Bronchial epithelial cell (primary cell): ENCODE measurements at regions not wholly inside any gene's neighbourhood (a gene's known extent, or its start where the extent isn't known, plus 50 kb on each side); places are given as distances from the start of the nearest gene placed in this dataset.

Experiments used
- DNase-seq: peaks from one replicate; pipeline ENCODE4 v3.0.0-alpha.2; 2010; ENCODE audit warnings: low read depth
- FAIRE-seq: peaks from 2 replicates; lab custom pipeline; 2011; peaks lifted over from hg19 to GRCh38; lab: Jason Lieb, UNC
- H3K27me3 ChIP-seq: 2 replicates; pipeline ENCODE4 v1.5.1; 2011; ENCODE audit warnings: low read length; ENCODE audit not compliant: control insufficient read depth, insufficient read depth
- H3K36me3 ChIP-seq: 2 replicates; pipeline ENCODE4 v1.5.1; 2011; ENCODE audit warnings: low read length; ENCODE audit not compliant: control insufficient read depth, insufficient read depth
- H3K4me3 ChIP-seq: 2 replicates; pipeline ENCODE4 v1.5.1; 2011; ENCODE audit warnings: mild to moderate bottlenecking, low read depth, low read length, control low read depth
- CTCF ChIP-seq: IDR thresholded peaks from 2 replicates; pipeline ENCODE4 v1.5.1; 2011; ENCODE audit warnings: mild to moderate bottlenecking, moderate library complexity, low read length, control low read depth, inconsistent platforms; ENCODE audit not compliant: insufficient read depth, severe bottlenecking

- FAIRE-seq (no peak), DNase-seq (no peak)
- no peak for TF ChIP-seq CTCF
- Histone ChIP-seq H3K4me3 (no peak overlapping the region), H3K27me3 (peaks cover 6% of the 10 kb centered on the region), H3K36me3 (no peaks in the 10 kb centered on the region)
Observed at GRCh38 chr10:3355536-3355935, 183.0 kb upstream of the PITRM1 start.

- no peak for TF ChIP-seq CTCF
- no peak for DNase-seq
- Histone ChIP-seq H3K4me3 (no peak overlapping the region), H3K36me3 (no peaks in the 10 kb centered on the region), H3K27me3 (peaks cover 12% of the 10 kb centered on the region)
- peak; percentile 47 for FAIRE-seq
Observed at GRCh38 chr10:3354174-3354900, 181.8 kb upstream of the PITRM1 start.

GRCh38 chr10:3353235-3353634, 180.7 kb upstream of the PITRM1 start:
- FAIRE-seq: peak; percentile 55
- Histone ChIP-seq H3K36me3 (no peaks in the 10 kb centered on the region), H3K4me3 (no peak overlapping the region)

GRCh38 chr10:3350617-3351258, 178.2 kb upstream of the PITRM1 start:
- no peak for DNase-seq
- no peak for FAIRE-seq
- H3K4me3 ChIP-seq: no peak overlapping the region
- H3K36me3 ChIP-seq: no peaks in the 10 kb centered on the region
- peaks cover 13% of the 10 kb centered on the region for H3K27me3 ChIP-seq
- TF ChIP-seq CTCF: no peak

More at GRCh38 chr10:3353235-3353634, 180.7 kb upstream of the PITRM1 start:
- no peak for TF ChIP-seq CTCF
- DNase-seq: no peak
- peaks cover 12% of the 10 kb centered on the region for H3K27me3 ChIP-seq

GRCh38 chr10:3350205-3350604, 177.6 kb upstream of the PITRM1 start:
- FAIRE-seq (no peak), DNase-seq (no peak)
- Histone ChIP-seq H3K4me3 (no peak overlapping the region), H3K36me3 (no peaks in the 10 kb centered on the region), H3K27me3 (peaks cover 13% of the 10 kb centered on the region)
- no peak for TF ChIP-seq CTCF
